Stromal cell of bone marrow (primary cell): ENCODE measurements at regions not wholly inside any gene's neighbourhood (a gene's known extent, or its start where the extent isn't known, plus 50 kb on each side); places are given as distances from the start of the nearest gene placed in this dataset.
"Not testable (repeated sequence)": the region's sequence is repeated elsewhere in the genome, so short reads cannot be mapped to it uniquely, and the experiment has no call there.

ENCODE experiments used
- DNase-seq: peaks from one replicate; pipeline ENCODE4 v3.0.0-alpha.2; 2012; ENCODE audit warnings: low read depth

GRCh38 chr3:86554383-86554782 lies 436.6 kb downstream of the VGLL3 start:
- no peak for DNase-seq

DNA sequence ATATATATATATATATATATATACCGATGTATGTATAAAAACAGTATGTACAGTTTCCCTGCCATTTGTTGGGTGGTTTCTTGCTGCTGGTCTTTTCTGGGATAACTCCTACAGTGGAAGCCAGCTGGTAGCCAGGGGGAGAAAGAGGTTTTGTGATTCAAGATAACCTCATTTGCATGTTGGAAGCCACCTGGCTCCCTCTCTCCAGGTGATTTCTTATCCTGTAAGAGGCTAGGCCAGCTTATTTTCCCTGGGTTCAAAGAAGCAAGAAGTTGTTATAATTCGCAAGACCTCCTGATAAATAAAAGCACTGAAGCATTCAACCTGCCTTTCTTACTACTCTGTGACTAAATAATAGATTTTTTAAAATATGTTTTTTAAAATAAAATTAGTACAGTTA lies 443.3 kb downstream of the VGLL3 start:
- no peak for DNase-seq

DNA sequence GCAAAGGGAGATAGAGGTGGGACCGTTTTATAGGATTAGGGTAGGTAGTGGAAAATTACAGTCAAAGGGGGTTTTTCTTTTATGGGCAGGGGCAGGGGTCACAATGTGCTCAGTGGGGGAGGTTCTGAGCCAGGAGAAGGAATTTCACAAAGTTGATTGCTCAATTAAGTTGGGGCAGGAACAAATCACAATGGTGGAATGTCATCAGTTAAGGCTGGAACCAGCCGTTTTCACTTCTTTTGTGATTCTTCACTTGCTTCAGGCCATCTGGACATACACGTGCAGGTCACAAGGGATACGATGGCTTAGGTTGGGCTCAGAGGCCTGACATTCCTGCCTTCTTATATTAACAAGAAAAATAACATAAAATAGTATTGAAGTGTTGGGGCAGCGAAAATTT lies 453.8 kb downstream of the VGLL3 start:
- no peak for DNase-seq

- DNase-seq, result no peak
Measured at GRCh38 chr3:86519819-86520218, 471.1 kb downstream of the VGLL3 start.

DNA sequence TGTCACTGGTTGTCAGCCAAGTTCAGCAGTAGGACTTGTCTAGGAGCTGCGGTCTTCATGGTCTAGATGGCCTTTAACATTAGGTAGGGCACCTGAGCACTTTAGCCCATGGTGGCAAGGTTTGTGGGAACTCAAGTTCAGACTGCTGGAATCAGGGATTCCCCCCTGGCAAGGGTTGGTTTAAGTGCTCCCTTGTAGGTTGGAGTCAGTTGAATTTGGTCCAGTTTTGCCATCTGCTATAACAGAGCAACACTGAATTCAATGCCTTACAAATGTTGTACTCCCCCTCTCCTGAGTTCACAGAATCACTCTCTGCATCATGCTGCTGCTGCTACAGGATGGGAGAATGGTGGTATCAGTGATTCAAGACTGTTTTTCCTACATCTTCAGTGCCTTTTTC lies 509.3 kb downstream of the VGLL3 start:
- DNase-seq, result no peak

DNA sequence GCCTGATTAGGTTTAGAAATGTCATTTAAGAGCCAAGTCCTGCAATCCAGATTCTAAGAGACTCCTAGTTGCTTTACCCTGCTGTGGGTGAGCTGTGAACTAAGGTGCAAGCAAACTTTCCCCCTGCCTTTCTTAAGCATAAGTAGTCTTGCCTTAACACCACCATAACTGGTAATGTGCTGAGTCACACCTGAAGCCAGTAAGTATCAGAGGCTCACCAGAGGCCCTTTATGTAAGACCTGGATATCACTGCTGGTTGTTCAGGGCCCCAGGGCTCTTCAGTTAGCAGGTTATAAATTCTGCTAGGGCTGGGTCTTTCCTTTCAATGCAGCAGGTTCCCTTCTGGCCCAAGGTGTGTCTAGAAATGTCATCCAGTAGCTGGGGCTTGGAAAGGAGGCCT lies 509.9 kb downstream of the VGLL3 start:
- no peak for DNase-seq

DNA sequence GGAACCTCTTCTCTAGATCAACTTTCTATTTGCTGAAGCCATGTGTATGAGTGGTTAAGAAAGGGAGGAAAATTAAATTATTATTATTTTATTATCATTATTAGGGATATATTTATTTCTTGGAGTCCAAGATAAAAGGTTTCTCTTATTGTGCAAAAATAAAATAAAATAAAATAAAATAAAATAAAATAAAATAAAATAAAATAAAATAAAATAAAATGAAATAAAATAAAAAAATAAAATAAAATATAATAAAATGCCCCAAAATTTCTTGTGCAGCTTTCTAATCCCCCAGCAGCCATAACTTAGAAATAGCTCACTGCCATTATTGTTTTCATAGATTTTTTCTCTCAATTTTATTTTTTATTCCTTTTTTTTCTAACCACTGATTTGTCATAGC lies 526.8 kb downstream of the VGLL3 start:
- no peak for DNase-seq

DNA sequence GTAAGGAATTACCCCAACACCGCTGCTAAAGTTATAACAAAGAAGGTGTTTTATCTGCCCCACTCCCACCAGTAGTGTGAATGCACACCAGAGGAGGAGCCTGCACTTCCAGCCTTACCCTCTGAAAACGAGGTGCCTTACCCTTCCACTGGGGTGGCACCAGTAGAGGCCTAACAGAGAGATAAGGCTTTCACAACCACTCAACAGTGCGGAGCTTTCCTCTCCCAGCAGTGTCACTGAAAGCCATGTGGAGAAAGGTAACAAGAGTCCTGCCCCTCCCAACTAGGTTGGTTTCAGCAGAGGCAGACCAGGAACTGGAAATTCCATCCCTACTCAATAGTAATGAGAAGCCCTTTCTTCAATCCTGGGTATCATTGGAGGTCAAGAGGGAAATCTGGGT lies 539.2 kb downstream of the VGLL3 start:
- DNase-seq, result no peak

DNA sequence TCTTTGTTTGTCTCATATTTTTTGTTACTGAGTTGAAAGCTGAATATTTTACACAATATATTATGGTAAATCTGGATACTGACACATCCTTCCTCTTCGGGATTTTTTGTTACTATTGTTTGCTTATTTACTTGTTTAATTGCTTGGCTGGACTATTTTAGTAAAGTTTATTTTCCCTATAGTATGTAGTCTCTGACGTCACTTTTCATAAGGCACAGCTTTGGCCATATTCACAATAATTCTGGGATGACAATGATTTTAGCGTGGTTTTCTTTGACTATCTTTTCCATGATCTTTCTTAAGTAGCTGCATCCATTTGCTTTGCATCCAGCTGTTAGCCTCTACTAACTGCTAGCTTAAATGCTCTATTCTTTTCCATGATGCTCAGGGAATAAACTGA lies 552.4 kb downstream of the VGLL3 start:
- DNase-seq, result no peak

DNA sequence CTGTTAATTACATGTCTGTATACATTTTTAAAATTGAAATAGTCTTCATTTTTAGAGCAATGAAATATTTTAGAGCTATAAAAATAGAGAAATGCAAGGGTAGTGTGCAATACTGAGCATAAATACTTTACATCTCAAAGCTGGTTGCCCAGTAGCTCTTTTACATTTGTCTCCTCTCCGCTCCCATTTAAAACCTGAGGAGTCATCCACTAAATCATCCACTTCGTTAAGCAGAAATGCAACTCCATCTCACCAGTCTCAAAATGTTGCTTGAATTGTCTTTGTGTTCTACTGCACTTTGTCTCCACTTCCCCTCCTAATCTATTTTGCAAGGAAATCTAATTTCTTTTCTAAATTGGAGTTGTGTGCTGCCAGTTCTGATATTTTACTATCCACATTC lies 563.6 kb downstream of the VGLL3 start:
- DNase-seq, result no peak

DNA sequence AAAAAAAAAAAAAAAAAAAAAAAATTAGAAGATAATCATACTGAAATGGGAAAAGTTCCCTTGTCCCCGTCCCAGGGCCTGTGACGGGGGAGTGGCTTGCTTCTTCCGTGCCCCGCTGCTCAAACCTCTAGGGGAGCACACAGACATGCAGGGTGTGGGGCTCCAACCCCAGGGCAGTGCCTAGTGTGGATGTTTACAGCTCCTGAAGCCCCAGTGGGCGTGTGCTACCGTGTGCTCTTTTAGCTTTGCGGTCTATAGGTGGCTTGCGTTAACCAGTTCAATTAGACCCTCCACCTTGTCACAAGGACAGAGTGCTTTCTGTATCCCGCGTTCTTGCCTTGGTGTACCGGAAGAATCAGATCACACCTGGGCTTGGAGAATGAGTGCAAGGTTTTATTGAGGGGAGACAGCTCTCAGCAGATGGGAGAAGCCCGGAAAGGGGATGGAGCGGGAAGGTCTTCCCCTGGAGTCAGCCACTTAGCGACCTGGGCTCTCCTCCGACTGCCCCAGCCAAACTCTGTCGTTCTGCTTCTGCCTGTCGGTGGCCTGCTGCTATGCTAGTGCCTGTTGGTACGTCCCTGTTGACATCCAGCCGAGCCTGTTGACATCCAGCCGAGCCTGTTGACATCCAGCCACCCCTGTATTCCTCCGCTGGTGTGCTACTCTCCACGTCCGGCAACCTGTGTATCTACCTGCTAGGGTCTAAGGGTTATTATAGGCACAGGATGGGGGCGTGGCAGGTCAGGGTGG lies 569.8 kb downstream of the VGLL3 start:
- no peak for DNase-seq

GRCh38 chr3:86418861-86419260 lies 572.1 kb downstream of the VGLL3 start:
- no peak for DNase-seq

- DNase-seq, result no peak
Measured at GRCh38 chr3:86416334-86416733, 574.6 kb downstream of the VGLL3 start.

GRCh38 chr3:86413645-86414044 lies 577.3 kb downstream of the VGLL3 start:
- DNase-seq, result no peak

DNA sequence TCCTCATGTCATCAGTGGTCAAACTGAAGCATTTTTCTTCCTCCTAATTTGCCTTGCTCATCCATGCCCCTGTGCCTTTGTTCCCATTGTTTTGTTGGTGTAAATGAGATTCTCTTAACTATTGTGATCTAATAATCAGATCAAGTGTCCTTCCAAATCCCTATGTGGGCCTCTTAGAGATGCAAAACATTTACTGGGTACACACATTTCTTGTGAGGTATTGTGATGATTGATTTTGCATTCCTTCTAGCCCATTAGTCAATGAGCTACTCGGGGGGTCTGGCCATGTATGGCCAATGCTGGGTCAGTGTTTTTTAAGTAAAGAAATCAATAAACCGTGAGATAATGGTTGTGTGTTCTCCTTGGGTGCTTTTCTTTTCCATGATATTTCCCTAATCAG lies 580.4 kb downstream of the VGLL3 start:
- no peak for DNase-seq

DNA sequence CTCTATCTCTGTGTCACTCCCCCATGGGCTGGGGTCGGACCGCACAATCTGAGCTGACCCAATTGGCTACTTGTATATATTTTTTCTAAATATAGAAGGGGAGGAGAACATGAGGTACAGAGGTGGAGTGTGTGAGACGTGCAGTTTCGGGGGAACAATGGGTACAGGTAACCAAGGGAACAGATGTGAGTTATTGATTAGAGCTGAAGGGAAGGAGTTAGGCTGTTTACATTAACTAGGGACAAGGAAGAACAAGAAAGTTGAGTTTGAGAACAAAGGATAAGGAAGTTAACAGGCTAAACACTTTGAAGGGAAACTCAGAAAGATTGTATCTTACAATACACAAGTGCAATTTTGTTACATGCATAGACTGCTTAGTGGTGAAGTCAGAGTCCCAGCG lies 601.2 kb downstream of the VGLL3 start:
- DNase-seq, result not testable (repeated sequence)

GRCh38 chr3:86388820-86389219 lies 602.1 kb downstream of the VGLL3 start:
- DNase-seq, result no peak

DNA sequence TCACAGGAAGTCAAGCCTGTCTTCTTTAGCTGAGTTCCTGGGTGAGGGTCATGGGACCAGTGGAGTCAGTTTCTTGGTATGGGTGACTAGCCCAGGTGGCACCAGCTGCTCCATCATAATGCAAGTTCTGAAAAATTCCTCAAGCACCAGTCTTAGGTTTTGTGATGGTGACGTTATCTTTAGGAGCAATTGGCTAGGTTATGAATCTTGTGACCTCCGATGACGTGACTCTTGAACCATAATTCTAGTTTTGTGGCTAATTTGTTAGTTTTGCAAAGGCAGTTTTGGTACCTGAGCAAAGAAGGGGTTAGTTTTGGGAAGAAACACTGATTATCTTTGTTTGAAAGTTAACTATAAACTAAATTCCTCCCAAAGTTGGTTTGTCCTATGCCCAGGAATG lies 608.4 kb downstream of the VGLL3 start:
- DNase-seq, result no peak

DNA sequence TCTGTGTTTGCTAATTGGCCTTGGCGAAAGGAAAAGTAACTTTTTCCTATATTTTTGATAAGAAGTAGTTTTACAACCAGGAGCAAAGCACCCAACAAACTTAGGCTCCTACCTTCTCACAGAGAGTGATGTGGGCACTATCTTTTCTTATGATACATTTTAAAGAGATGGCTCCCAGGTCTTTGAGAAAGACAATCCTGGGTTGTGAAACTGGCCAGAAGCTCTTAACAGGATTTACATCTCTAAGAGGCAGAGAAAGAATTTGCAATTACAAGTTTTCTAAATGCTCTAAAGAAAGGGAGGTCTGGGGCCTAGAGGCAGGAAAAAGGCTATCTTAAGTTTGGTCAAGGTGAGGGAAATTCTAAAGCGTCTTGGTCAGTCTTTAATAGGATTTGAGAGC lies 609.7 kb downstream of the VGLL3 start:
- DNase-seq, result no peak

DNA sequence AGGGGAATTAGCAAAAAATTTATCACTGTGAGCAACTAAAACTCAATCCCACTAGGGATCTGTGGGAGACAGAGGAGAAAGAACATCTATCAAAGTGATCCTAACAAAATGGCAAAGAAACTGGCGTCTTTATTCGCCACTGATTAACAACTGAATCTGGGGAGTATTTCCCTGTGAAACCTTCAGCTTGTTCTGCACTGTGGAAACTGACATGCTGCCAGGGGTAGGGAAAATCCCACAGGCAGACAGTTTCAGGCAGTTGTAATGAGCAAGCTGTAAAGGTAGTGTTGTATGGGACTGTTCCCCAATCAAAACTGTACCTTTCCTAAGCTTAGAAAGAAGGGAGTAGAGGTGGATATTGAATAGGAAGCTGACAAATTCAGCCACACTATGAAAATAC lies 611.7 kb downstream of the VGLL3 start:
- DNase-seq, result no peak

DNA sequence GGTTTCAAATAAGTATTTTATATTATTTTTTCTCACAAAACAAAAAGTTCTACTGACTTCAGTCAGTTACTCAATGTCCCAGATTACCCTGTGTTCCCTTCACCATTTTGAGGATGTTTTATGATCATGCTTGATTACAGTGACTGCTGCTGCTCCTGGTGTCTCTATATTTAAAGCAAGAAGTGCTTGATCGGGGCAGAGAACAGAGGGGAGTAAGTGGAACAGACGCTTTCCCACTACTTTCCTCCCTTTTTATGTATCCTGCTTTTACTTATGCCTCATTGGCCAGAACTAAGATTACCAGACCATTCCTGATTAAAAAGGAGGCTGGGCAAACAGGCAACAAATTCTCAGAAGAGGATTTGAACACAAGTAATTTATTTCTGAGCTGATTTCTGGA lies 612.1 kb downstream of the VGLL3 start:
- no peak for DNase-seq

DNA sequence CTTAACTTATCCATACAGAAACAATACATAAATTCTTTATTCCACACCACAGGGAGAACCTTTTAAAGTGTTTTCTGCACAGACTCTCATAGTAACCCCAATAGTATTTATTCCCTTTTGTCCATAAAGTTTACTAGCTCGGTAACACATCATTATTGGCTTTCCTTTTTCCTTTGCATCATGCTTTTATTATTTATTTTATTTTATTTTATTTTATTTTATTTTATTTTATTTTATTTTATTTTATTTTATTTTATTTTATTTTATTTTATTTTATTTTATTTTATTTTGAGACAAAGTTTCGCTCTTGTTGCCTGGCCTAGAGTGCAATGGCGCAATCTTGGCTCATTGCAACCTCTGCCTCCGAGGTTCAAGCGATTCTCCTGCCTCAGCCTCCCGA lies 655.4 kb downstream of the VGLL3 start:
- not testable (repeated sequence) for DNase-seq

DNA sequence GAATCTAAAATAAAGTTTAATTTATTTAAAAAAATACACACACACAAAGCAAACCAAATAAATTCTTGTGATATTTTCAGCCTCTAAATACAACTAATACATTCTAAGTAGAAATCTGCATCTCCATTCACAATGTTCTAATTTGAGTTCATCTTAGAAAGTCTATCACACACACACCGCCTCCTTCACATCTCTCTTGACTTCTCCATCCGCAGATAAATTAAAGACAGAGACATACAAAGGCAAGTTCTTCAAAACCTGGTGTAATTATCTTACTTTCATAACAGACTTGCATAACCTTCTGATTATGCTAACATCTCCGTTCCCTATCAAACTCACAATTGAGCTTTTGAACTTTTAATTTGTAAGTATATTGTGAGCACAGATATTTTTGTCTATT lies 657.3 kb downstream of the VGLL3 start:
- DNase-seq, result no peak

DNA sequence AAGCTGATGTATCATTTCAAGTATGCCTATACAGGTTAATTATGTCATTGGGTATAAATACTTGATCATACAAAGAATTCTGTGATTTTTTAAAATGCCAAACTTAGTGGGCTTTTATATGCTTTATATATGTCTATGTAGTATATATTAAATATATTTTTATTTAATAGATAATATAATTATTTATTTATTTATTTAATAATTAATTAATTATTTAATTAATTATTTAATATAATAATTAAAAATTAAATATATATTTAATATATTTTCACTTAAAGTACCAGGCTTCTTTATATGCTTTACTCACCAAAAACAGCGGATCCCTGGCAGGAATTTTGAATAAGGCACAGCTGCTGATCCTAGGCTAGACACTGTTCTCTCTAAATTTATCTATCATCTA lies 687.0 kb downstream of the VGLL3 start:
- DNase-seq, result no peak
